ENCODE measurements at regions not wholly inside any gene's neighbourhood (a gene's known extent, or its start where the extent isn't known, plus 50 kb on each side); places are given as distances from the start of the nearest gene placed in this dataset.

- peaks cover 9% of the 10 kb centered on the region for H3K9me3 ChIP-seq (ENCODE audit: control insufficient read depth, low read length)
- WGBS, 2 experiments (ENCODE audit: insufficient coverage in 1 of 2, insufficient read length in 1 of 2), result 89 to 93% methylated on average over 4 to 7 of the region's 7 CpGs
- no peak overlapping the region for H3K9ac ChIP-seq (ENCODE audit: extremely low read depth, low read length, poor library complexity, severe bottlenecking)
- no peak overlapping the region for H3K4me3 Mint-ChIP-seq
- H3K27ac ChIP-seq (ENCODE audit: low read depth, low read length), result no peak overlapping the region
- no peaks in the 10 kb centered on the region for H3K4me1 Mint-ChIP-seq
- H3K36me3 Mint-ChIP-seq (ENCODE audit: low read depth), result no peaks in the 10 kb centered on the region
- no peaks in the 10 kb centered on the region for H3K4me1 ChIP-seq (ENCODE audit: control insufficient read depth, insufficient read depth, low read length)
- no peaks in the 10 kb centered on the region for H3K36me3 ChIP-seq (ENCODE audit: control insufficient read depth, insufficient read depth, low read length)
- H3K9me3 Mint-ChIP-seq, result peaks cover 5% of the 10 kb centered on the region
- no peak overlapping the region for H3K4me3 ChIP-seq (ENCODE audit: low read length)
- peaks cover 3% of the 10 kb centered on the region for H3K27me3 Mint-ChIP-seq (ENCODE audit: insufficient read depth)
- no peak for DNase-seq
- no peak overlapping the region for H3K27ac Mint-ChIP-seq
- H3K27me3 ChIP-seq (ENCODE audit: control insufficient read depth, insufficient read depth, low read length, poor library complexity, severe bottlenecking), result no peaks in the 10 kb centered on the region
- TF ChIP-seq, protein P1, sequence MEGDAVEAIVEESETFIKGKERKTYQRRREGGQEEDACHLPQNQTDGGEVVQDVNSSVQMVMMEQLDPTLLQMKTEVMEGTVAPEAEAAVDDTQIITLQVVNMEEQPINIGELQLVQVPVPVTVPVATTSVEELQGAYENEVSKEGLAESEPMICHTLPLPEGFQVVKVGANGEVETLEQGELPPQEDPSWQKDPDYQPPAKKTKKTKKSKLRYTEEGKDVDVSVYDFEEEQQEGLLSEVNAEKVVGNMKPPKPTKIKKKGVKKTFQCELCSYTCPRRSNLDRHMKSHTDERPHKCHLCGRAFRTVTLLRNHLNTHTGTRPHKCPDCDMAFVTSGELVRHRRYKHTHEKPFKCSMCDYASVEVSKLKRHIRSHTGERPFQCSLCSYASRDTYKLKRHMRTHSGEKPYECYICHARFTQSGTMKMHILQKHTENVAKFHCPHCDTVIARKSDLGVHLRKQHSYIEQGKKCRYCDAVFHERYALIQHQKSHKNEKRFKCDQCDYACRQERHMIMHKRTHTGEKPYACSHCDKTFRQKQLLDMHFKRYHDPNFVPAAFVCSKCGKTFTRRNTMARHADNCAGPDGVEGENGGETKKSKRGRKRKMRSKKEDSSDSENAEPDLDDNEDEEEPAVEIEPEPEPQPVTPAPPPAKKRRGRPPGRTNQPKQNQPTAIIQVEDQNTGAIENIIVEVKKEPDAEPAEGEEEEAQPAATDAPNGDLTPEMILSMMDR (conservative IDR thresholded peaks at IDR 0.05), result no peak
These were observed 118.0 kb upstream of the CDKN3 start for GRCh38 chr14:54278665-54279295.

DNA sequence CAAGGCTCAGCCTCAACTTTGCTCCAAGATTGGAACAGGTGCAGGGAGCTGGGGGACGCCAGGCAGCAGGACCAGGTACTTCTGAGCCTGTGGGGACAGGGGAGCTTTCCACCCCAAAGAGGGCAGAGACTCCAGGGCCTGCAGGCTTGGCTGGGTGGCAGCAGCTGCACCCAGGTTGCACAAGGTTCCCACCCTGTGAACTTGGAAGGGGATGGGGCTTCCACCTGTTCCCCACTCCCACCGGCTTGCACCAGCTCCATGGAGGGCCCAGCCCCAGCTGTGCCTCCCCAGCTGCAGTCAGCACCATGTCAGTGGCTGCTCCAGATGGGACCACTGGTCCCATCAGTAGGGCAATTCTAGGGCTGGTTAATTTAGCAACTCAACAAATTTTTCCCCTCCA is 114.0 kb upstream of the CDKN3 start:
- Mint-ChIP-seq H3K36me3 (ENCODE audit: low read depth) (no peaks in the 10 kb centered on the region), H3K27me3 (ENCODE audit: insufficient read depth) (peaks cover 3% of the 10 kb centered on the region), H3K4me1 (peaks cover 5% of the 10 kb centered on the region), H3K27ac (no peak overlapping the region), H3K9me3 (peaks cover 5% of the 10 kb centered on the region), H3K4me3 (no peak overlapping the region)
- Histone ChIP-seq H3K36me3 (ENCODE audit: control insufficient read depth, insufficient read depth, low read length) (no peaks in the 10 kb centered on the region), H3K27ac (ENCODE audit: low read depth, low read length) (no peak overlapping the region), H3K4me3 (ENCODE audit: low read length) (no peak overlapping the region), H3K9ac (ENCODE audit: extremely low read depth, low read length, poor library complexity, severe bottlenecking) (no peak overlapping the region), H3K9me3 (ENCODE audit: control insufficient read depth, low read length) (peaks cover 9% of the 10 kb centered on the region), H3K4me1 (ENCODE audit: control insufficient read depth, insufficient read depth, low read length) (no peaks in the 10 kb centered on the region), H3K27me3 (ENCODE audit: control insufficient read depth, insufficient read depth, low read length, poor library complexity, severe bottlenecking) (no peaks in the 10 kb centered on the region)
- TF ChIP-seq, protein P1 (conservative IDR thresholded peaks at IDR 0.05), result no peak
- 70 to 81% methylated on average over 2 of the region's 2 CpGs for WGBS, 2 experiments (ENCODE audit: insufficient coverage in 1 of 2, insufficient read length in 1 of 2)
- no peak for DNase-seq

GRCh38 chr14:54285030-54285429 is 111.8 kb upstream of the CDKN3 start:
- DNase-seq, result no peak
- Histone ChIP-seq H3K27me3 (ENCODE audit: control insufficient read depth, insufficient read depth, low read length, poor library complexity, severe bottlenecking) (no peaks in the 10 kb centered on the region), H3K27ac (ENCODE audit: low read depth, low read length) (no peak overlapping the region), H3K9me3 (ENCODE audit: control insufficient read depth, low read length) (peaks cover 9% of the 10 kb centered on the region), H3K36me3 (ENCODE audit: control insufficient read depth, insufficient read depth, low read length) (no peaks in the 10 kb centered on the region), H3K9ac (ENCODE audit: extremely low read depth, low read length, poor library complexity, severe bottlenecking) (no peak overlapping the region), H3K4me3 (ENCODE audit: low read length) (no peak overlapping the region), H3K4me1 (ENCODE audit: control insufficient read depth, insufficient read depth, low read length) (peaks cover 4% of the 10 kb centered on the region)
- WGBS, 2 experiments (ENCODE audit: insufficient coverage in 1 of 2, insufficient read length in 1 of 2), result 93 to 95% methylated on average over 5 to 6 of the region's 6 CpGs
- Mint-ChIP-seq H3K4me1 (peaks cover 7% of the 10 kb centered on the region), H3K27ac (no peak overlapping the region), H3K36me3 (ENCODE audit: low read depth) (no peaks in the 10 kb centered on the region), H3K27me3 (ENCODE audit: insufficient read depth) (peaks cover 3% of the 10 kb centered on the region), H3K4me3 (no peak overlapping the region), H3K9me3 (peaks cover 4% of the 10 kb centered on the region)
- TF ChIP-seq, protein P1 (conservative IDR thresholded peaks at IDR 0.05), result peak; percentile 37

Measured in endodermal cell (in vitro differentiated cells).